Keratinocyte (primary cell): ENCODE measurements at regions not wholly inside any gene's neighbourhood (a gene's known extent, or its start where the extent isn't known, plus 50 kb on each side); places are given as distances from the start of the nearest gene placed in this dataset.
"Not testable (repeated sequence)": the region's sequence is repeated elsewhere in the genome, so short reads cannot be mapped to it uniquely, and the experiment has no call there.

Source experiments
- DNase-seq: peaks from one replicate; pipeline ENCODE4 v3.0.0-alpha.2; 2011; ENCODE audit warnings: low read depth, missing footprints, low spot score
- FAIRE-seq: peaks from 2 replicates; lab custom pipeline; 2011; peaks lifted over from hg19 to GRCh38; lab: Jason Lieb, UNC
- H2AFZ ChIP-seq: 2 replicates; pipeline ENCODE4 v1.6.0; 2012; ENCODE audit warnings: low read length, control low read depth, inconsistent platforms; ENCODE audit not compliant: control insufficient read depth
- H3K27ac ChIP-seq: 2 replicates; pipeline ENCODE4 v1.5.1; 2011; ENCODE audit warnings: low read length; ENCODE audit not compliant: control insufficient read depth, insufficient read depth
- H3K27me3 ChIP-seq: 3 replicates; pipeline ENCODE4 v1.6.0; 2011; ENCODE audit warnings: low read length; ENCODE audit not compliant: control insufficient read depth, insufficient read depth; ENCODE audit errors: extremely low read depth
- H3K36me3 ChIP-seq, 2 experiments: 2 replicates in 1 of 2; 3 replicates in 1 of 2; pipeline ENCODE4 v1.5.1; 2011; ENCODE audit warnings: low read length in 2 of 2, mild to moderate bottlenecking in 1 of 2; ENCODE audit not compliant: control insufficient read depth in 2 of 2, insufficient read depth in 2 of 2; ENCODE audit errors: extremely low read depth in 1 of 2
- H3K4me1 ChIP-seq: 3 replicates; pipeline ENCODE4 v1.5.1; 2011; ENCODE audit warnings: low read length; ENCODE audit not compliant: control insufficient read depth, insufficient read depth; ENCODE audit errors: extremely low read depth
- H3K4me2 ChIP-seq: 3 replicates; pipeline ENCODE4 v1.6.0; 2011; ENCODE audit warnings: low read depth, low read length; ENCODE audit not compliant: control insufficient read depth, insufficient read depth; ENCODE audit errors: extremely low read depth
- H3K4me3 ChIP-seq, 3 experiments: fragments of 200-600 bp in 1 of 3; sonication (generic) in 1 of 3; 2 replicates in 2 of 3; 3 replicates in 1 of 3; pipeline ENCODE4 v1.5.1; 2011 to 2016; ENCODE audit warnings: low read length in 3 of 3, mild to moderate bottlenecking in 3 of 3, control low read depth in 2 of 3, inconsistent platforms in 1 of 3, low read depth in 1 of 3, mixed read lengths in 1 of 3, mixed run types in 1 of 3, moderate library complexity in 1 of 3; ENCODE audit not compliant: control insufficient read depth in 2 of 3, insufficient read depth in 2 of 3; ENCODE audit errors: extremely low read depth in 1 of 3
- H3K79me2 ChIP-seq: 2 replicates; pipeline ENCODE4 v1.6.0; 2012; ENCODE audit warnings: low read length; ENCODE audit not compliant: control insufficient read depth, insufficient read depth
- H3K9ac ChIP-seq: 3 replicates; pipeline ENCODE4 v1.6.0; 2011; ENCODE audit warnings: low read length; ENCODE audit not compliant: control insufficient read depth, insufficient read depth; ENCODE audit errors: extremely low read depth
- H3K9me1 ChIP-seq: 3 replicates; pipeline ENCODE4 v1.6.0; 2011; ENCODE audit warnings: low read length; ENCODE audit not compliant: control insufficient read depth, insufficient read depth; ENCODE audit errors: extremely low read depth
- H3K9me3 ChIP-seq: 2 replicates; pipeline ENCODE4 v1.5.1; 2012; ENCODE audit warnings: low read depth, low read length; ENCODE audit not compliant: control insufficient read depth
- H4K20me1 ChIP-seq: 3 replicates; pipeline ENCODE4 v1.6.0; 2011; ENCODE audit warnings: low read length; ENCODE audit not compliant: control insufficient read depth, insufficient read depth; ENCODE audit errors: extremely low read depth
- CTCF ChIP-seq, 3 experiments: IDR thresholded peaks in 1 of 3; conservative IDR thresholded peaks in 1 of 3; optimal IDR thresholded peaks in 1 of 3; 2 replicates in 2 of 3; 3 replicates in 1 of 3; pipeline versions ENCODE3 to v1.5.1; 2011; ENCODE audit warnings: low read length in 3 of 3, mild to moderate bottlenecking in 3 of 3, moderate library complexity in 2 of 3, control low read depth in 1 of 3, inconsistent platforms in 1 of 3; ENCODE audit not compliant: insufficient read depth in 2 of 3; ENCODE audit errors: extremely low read depth in 1 of 3
- EZH2 ChIP-seq: IDR thresholded peaks from one replicate; pipeline ENCODE4 v1.6.1; 2012; ENCODE audit warnings: inconsistent platforms, mild to moderate bottlenecking, low read length, moderate library complexity
- dilution Hi-C: fragments of 300-500 bp; cut with MboI; formaldehyde crosslinking; loops from one replicate; pipeline ENCODE4 v1.7.0; 2020; ENCODE audit warnings: low sequenced_read_pairs; ENCODE audit not compliant: extremely low pct_ligation_motif_present

GRCh38 chr14:87034680-87035079, 958.3 kb downstream of the GALC start:
- Histone ChIP-seq H3K36me3 (no peaks in the 10 kb centered on the region), H3K9me1 (no peaks in the 10 kb centered on the region), H3K9me3 (no peaks in the 10 kb centered on the region), H3K4me1 (no peaks in the 10 kb centered on the region), H3K4me2 (no peak overlapping the region), H4K20me1 (no peaks in the 10 kb centered on the region), H3K27ac (no peak overlapping the region), H3K27me3 (no peaks in the 10 kb centered on the region), H3K4me3 (no peak overlapping the region), H3K9ac (no peak overlapping the region), H2AFZ (no peak overlapping the region), H3K79me2 (no peaks in the 10 kb centered on the region)
- dilution Hi-C loops: no loop called here
- FAIRE-seq: no peak
- TF ChIP-seq EZH2 (no peak), CTCF (optimal IDR thresholded peaks at IDR 0.05 in 1 of 3, IDR thresholded peaks at IDR 0.05 in 1 of 3, conservative IDR thresholded peaks at IDR 0.05 in 1 of 3; ENCODE audit: extremely low read depth in 1 of 3, insufficient read depth in 2 of 3, low read length in 3 of 3) (no peak)
- no peak for DNase-seq

GRCh38 chr14:87030197-87030596, 962.8 kb downstream of the GALC start:
- H3K4me2 ChIP-seq: no peak overlapping the region
- DNase-seq (no peak), FAIRE-seq (no peak)
- no peak overlapping the region for H3K27ac ChIP-seq
- no peak overlapping the region for H3K9ac ChIP-seq
- no peaks in the 10 kb centered on the region for H4K20me1 ChIP-seq
- no peaks in the 10 kb centered on the region for H3K9me3 ChIP-seq
- H3K27me3 ChIP-seq: no peaks in the 10 kb centered on the region
- H3K4me1 ChIP-seq: no peaks in the 10 kb centered on the region
- H3K36me3 ChIP-seq: no peaks in the 10 kb centered on the region
- no peaks in the 10 kb centered on the region for H3K9me1 ChIP-seq
- no peak for TF ChIP-seq CTCF (optimal IDR thresholded peaks at IDR 0.05 in 1 of 3, IDR thresholded peaks at IDR 0.05 in 1 of 3, conservative IDR thresholded peaks at IDR 0.05 in 1 of 3; ENCODE audit: extremely low read depth in 1 of 3, insufficient read depth in 2 of 3, low read length in 3 of 3)
- TF ChIP-seq EZH2: no peak
- dilution Hi-C loops: no loop called here
- no peak overlapping the region for H3K4me3 ChIP-seq
- no peak overlapping the region for H2AFZ ChIP-seq
- H3K79me2 ChIP-seq: no peaks in the 10 kb centered on the region

- H3K9me3 ChIP-seq, H3K27ac ChIP-seq, H3K27me3 ChIP-seq, H3K9ac ChIP-seq, dilution Hi-C loops, H3K4me1 ChIP-seq, H3K79me2 ChIP-seq, H3K4me3 ChIP-seq, H4K20me1 ChIP-seq, H3K9me1 ChIP-seq, H3K4me2 ChIP-seq, H3K36me3 ChIP-seq, FAIRE-seq, DNase-seq: not testable (repeated sequence)
- peak overlapping the region; percentile 22 for H2AFZ ChIP-seq
Measured at GRCh38 chr14:87020106-87020505, 972.9 kb downstream of the GALC start.
